ENCODE measurements at regions not wholly inside any gene's neighbourhood (a gene's known extent, or its start where the extent isn't known, plus 50 kb on each side); places are given as distances from the start of the nearest gene placed in this dataset.

DNA sequence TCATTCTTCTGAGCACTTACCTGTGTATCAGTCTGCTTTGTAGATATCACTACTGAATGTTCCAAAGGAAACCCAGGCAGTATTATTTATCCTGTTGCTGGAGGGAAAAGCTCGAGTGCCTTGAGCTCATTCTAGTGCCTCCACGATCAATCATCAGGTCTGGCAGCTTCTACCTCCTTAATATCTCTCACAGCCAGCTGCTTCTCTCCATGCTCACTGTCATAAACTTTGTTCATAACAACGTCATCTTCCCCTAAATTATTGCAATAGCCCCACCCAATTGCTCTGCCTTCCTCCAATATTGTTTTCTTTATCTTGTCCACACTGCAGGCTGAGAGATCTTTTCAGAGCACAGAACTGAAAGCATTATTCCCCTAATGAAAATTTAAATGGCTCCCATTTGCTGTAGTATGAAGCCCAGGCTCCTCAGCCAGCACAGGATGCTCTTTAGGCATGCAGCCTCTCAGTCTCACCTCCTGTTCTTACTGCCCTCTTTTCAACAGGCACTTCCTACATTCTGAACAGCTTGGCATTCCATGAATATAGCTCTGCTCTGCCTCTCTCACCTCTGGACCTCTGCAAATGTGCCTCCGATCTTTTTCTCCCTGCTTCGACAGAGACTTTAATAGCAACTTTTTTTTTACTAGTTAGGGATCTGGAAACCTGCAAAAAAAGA, 504.2 kb upstream of the IGFBP7 start:
- Histone ChIP-seq H3K79me2 (ENCODE audit: control insufficient read depth, insufficient read depth, low read length) (no peaks in the 10 kb centered on the region), H3K27ac (ENCODE audit: low read depth, low read length) (no peak overlapping the region)
- WGBS (ENCODE audit: extremely low coverage, insufficient coverage, low lambda C conversion rate), result no CpG with 5 or more reads among the region's 5 CpGs

DNA sequence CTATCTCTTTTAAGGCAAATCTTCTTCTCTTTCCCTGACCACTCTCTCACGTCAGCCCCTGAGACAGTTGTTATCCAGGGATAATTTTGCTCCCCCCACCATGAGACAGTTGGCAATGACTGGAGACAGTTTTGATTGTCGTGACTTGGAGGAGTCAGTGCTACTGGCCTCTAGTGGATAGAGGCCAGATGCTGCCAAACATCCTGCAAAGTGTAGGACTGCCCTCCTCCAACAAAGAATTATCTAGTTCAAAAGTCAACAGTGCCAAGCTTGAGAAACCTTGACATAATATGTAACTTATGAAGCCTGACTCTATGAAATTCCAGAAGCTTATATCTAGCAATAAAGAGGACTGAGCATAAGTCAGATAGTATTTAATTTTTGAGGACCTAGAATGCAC, 502.1 kb upstream of the IGFBP7 start:
- DNase-seq, result peak; percentile 29
- no peak overlapping the region for H3K27ac ChIP-seq (ENCODE audit: low read depth, low read length)
- no peak overlapping the region for H4K8ac ChIP-seq (ENCODE audit: low read depth, low read length)
- H3K79me2 ChIP-seq (ENCODE audit: control insufficient read depth, insufficient read depth, low read length), result no peaks in the 10 kb centered on the region
- H2BK15ac ChIP-seq (replicated peaks; ENCODE audit: low read depth), result no peak overlapping the region
- no CpG with 5 or more reads among the region's 2 CpGs for WGBS (ENCODE audit: extremely low coverage, insufficient coverage, low lambda C conversion rate)
- no peak overlapping the region for H3K56ac ChIP-seq (ENCODE audit: low read length)
- no peak overlapping the region for H3K4me2 ChIP-seq (ENCODE audit: low read length)
- H3K23ac ChIP-seq (ENCODE audit: low read length), result no peak overlapping the region
- no peak overlapping the region for H3K9ac ChIP-seq (ENCODE audit: low read length)
- H3K27me3 ChIP-seq (ENCODE audit: insufficient read depth, low read length, poor library complexity), result no peaks in the 10 kb centered on the region
- no peak overlapping the region for H2BK120ac ChIP-seq (ENCODE audit: low read depth, low read length)
- H2AK5ac ChIP-seq (ENCODE audit: low read length), result no peak overlapping the region
- no peak overlapping the region for H4K5ac ChIP-seq (ENCODE audit: low read length)
- no peak overlapping the region for H3K4ac ChIP-seq (ENCODE audit: low read depth, low read length)
- H2BK5ac ChIP-seq (ENCODE audit: low read length), result no peak overlapping the region
- H3K4me1 ChIP-seq (ENCODE audit: control insufficient read depth, low read depth, low read length), result no peaks in the 10 kb centered on the region
- no peak overlapping the region for H3K18ac ChIP-seq (ENCODE audit: low read length)
- no peak overlapping the region for H3K4me3 ChIP-seq (ENCODE audit: low read length)
- no peaks in the 10 kb centered on the region for H3K79me1 ChIP-seq (ENCODE audit: low read length)
- H3K36me3 ChIP-seq (ENCODE audit: control insufficient read depth, insufficient read depth, low read length), result no peaks in the 10 kb centered on the region

More for the DNA sequence above, 504.2 kb upstream of the IGFBP7 start:
- Histone ChIP-seq H4K5ac (ENCODE audit: low read length) (no peak overlapping the region), H3K4me2 (ENCODE audit: low read length) (no peak overlapping the region), H3K4me1 (ENCODE audit: control insufficient read depth, low read depth, low read length) (no peaks in the 10 kb centered on the region), H3K23ac (ENCODE audit: low read length) (no peak overlapping the region), H3K56ac (ENCODE audit: low read length) (no peak overlapping the region), H3K36me3 (ENCODE audit: control insufficient read depth, insufficient read depth, low read length) (no peaks in the 10 kb centered on the region), H3K79me1 (ENCODE audit: low read length) (no peaks in the 10 kb centered on the region), H2BK5ac (ENCODE audit: low read length) (no peak overlapping the region), H2AK5ac (ENCODE audit: low read length) (no peak overlapping the region), H2BK15ac (replicated peaks; ENCODE audit: low read depth) (no peak overlapping the region), H3K18ac (ENCODE audit: low read length) (no peak overlapping the region), H4K8ac (ENCODE audit: low read depth, low read length) (no peak overlapping the region), H3K4ac (ENCODE audit: low read depth, low read length) (no peak overlapping the region), H3K9ac (ENCODE audit: low read length) (no peak overlapping the region), H3K27me3 (ENCODE audit: insufficient read depth, low read length, poor library complexity) (no peaks in the 10 kb centered on the region), H3K4me3 (ENCODE audit: low read length) (no peak overlapping the region), H2BK120ac (ENCODE audit: low read depth, low read length) (no peak overlapping the region)
- peak; percentile 22 for DNase-seq

DNA sequence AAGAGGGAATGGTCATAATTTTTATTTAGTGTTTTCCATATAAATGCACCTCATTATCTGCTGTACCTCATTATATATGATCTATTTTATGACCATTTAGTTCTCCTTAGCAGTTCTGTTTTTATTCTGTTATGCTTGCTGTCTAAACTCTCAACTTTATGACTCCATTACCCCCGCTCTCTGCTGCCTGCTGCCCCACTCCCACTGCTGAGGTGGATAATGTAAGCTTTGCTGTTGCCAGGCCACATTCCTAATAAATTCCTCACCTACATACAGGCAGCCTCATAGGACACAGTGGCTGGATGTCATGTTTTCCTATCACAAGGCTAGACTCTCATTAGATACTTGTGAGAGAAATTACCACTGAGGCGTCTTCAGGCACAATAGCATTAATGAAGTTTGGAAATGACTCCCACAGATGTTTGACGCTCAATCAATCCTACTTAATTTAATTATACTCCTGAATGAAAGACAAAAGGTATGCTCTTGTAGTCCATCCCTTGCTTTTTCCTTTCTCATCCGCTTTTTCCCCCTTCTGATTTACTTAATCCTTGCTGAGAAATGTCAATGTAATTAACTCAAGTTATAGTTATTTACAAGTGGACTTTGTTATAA, 497.5 kb upstream of the IGFBP7 start:
- peak; percentile 93 for DNase-seq
- Histone ChIP-seq H4K8ac (ENCODE audit: low read depth, low read length) (no peak overlapping the region), H3K9ac (ENCODE audit: low read length) (no peak overlapping the region), H2BK5ac (ENCODE audit: low read length) (no peak overlapping the region), H3K79me1 (ENCODE audit: low read length) (no peaks in the 10 kb centered on the region), H2BK15ac (replicated peaks; ENCODE audit: low read depth) (no peak overlapping the region), H3K4me1 (ENCODE audit: control insufficient read depth, low read depth, low read length) (no peaks in the 10 kb centered on the region), H3K4me2 (ENCODE audit: low read length) (no peak overlapping the region), H3K4ac (ENCODE audit: low read depth, low read length) (no peak overlapping the region), H3K79me2 (ENCODE audit: control insufficient read depth, insufficient read depth, low read length) (no peaks in the 10 kb centered on the region), H2AK5ac (ENCODE audit: low read length) (no peak overlapping the region), H4K5ac (ENCODE audit: low read length) (no peak overlapping the region), H3K56ac (ENCODE audit: low read length) (no peak overlapping the region), H3K4me3 (ENCODE audit: low read length) (no peak overlapping the region), H3K27ac (ENCODE audit: low read depth, low read length) (no peak overlapping the region), H3K36me3 (ENCODE audit: control insufficient read depth, insufficient read depth, low read length) (no peaks in the 10 kb centered on the region), H3K18ac (ENCODE audit: low read length) (no peak overlapping the region), H3K27me3 (ENCODE audit: insufficient read depth, low read length, poor library complexity) (no peaks in the 10 kb centered on the region), H2BK120ac (ENCODE audit: low read depth, low read length) (no peak overlapping the region), H3K23ac (ENCODE audit: low read length) (no peak overlapping the region)
- WGBS (ENCODE audit: extremely low coverage, insufficient coverage, low lambda C conversion rate), result no CpG with 5 or more reads among the region's 4 CpGs

DNA sequence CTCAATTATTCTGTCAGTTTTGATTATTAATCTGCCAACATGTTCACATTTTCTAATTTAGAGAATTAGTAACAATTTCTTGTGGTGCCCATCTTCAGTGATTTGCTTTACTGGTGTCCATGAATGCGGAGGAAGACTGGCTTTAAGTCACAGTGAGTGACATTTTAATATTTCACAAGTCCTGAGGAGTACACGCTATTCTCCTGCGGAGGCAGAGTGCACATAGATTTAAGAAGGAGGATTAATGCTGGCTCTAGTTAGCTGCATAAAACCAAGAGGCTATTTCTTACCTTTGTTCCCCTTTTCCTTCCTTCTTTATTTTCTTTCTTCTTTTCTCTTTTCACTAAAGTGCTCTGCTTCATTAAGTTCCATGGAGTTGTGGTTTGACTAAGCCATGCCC, 495.2 kb upstream of the IGFBP7 start:
- Histone ChIP-seq H4K8ac (ENCODE audit: low read depth, low read length) (no peak overlapping the region), H3K36me3 (ENCODE audit: control insufficient read depth, insufficient read depth, low read length) (no peaks in the 10 kb centered on the region), H3K4me2 (ENCODE audit: low read length) (no peak overlapping the region), H2BK120ac (ENCODE audit: low read depth, low read length) (no peak overlapping the region), H2AK5ac (ENCODE audit: low read length) (no peak overlapping the region), H2BK5ac (ENCODE audit: low read length) (no peak overlapping the region), H3K23ac (ENCODE audit: low read length) (no peak overlapping the region), H4K5ac (ENCODE audit: low read length) (no peak overlapping the region), H3K4me1 (ENCODE audit: control insufficient read depth, low read depth, low read length) (no peaks in the 10 kb centered on the region), H3K27ac (ENCODE audit: low read depth, low read length) (no peak overlapping the region), H3K79me2 (ENCODE audit: control insufficient read depth, insufficient read depth, low read length) (no peaks in the 10 kb centered on the region), H3K4me3 (ENCODE audit: low read length) (no peak overlapping the region), H3K56ac (ENCODE audit: low read length) (no peak overlapping the region), H3K18ac (ENCODE audit: low read length) (no peak overlapping the region), H2BK15ac (replicated peaks; ENCODE audit: low read depth) (no peak overlapping the region), H3K4ac (ENCODE audit: low read depth, low read length) (no peak overlapping the region), H3K27me3 (ENCODE audit: insufficient read depth, low read length, poor library complexity) (no peaks in the 10 kb centered on the region), H3K9ac (ENCODE audit: low read length) (no peak overlapping the region), H3K79me1 (ENCODE audit: low read length) (no peaks in the 10 kb centered on the region)
- WGBS (ENCODE audit: extremely low coverage, insufficient coverage, low lambda C conversion rate), result no CpG with 5 or more reads among the region's 3 CpGs
- DNase-seq, result no peak

DNA sequence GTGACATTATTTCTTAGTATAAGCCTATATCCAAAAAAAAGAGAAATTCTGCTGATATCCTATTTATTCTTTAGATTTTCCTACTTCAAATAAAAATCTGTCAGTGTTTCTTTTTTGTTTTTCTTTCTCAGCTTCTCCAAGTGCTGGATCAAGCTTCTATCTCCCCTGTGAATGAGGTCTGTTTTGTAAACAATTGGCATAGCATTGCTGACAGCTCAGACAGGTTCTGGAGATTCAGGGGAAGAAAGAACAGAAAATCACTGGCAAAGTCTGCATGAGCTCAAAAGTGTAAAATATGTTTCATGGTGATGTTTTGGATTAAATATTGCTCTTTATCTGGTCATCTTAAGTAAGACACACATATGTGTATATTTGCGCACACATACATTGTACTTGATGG, 492.0 kb upstream of the IGFBP7 start:
- WGBS (ENCODE audit: extremely low coverage, insufficient coverage, low lambda C conversion rate), result no CpG with 5 or more reads among the region's 1 CpG
- no peak overlapping the region for H2BK120ac ChIP-seq (ENCODE audit: low read depth, low read length)
- H3K23ac ChIP-seq (ENCODE audit: low read length), result no peak overlapping the region
- H3K9ac ChIP-seq (ENCODE audit: low read length), result no peak overlapping the region
- no peaks in the 10 kb centered on the region for H3K79me1 ChIP-seq (ENCODE audit: low read length)
- no peak overlapping the region for H3K4me2 ChIP-seq (ENCODE audit: low read length)
- H3K79me2 ChIP-seq (ENCODE audit: control insufficient read depth, insufficient read depth, low read length), result no peaks in the 10 kb centered on the region
- H2AK5ac ChIP-seq (ENCODE audit: low read length), result no peak overlapping the region
- H4K8ac ChIP-seq (ENCODE audit: low read depth, low read length), result no peak overlapping the region
- no peak overlapping the region for H2BK15ac ChIP-seq (replicated peaks; ENCODE audit: low read depth)
- H4K5ac ChIP-seq (ENCODE audit: low read length), result no peak overlapping the region
- no peak overlapping the region for H3K4ac ChIP-seq (ENCODE audit: low read depth, low read length)
- no peak overlapping the region for H2BK5ac ChIP-seq (ENCODE audit: low read length)
- H3K27ac ChIP-seq (ENCODE audit: low read depth, low read length), result no peak overlapping the region
- no peak overlapping the region for H3K18ac ChIP-seq (ENCODE audit: low read length)
- no peaks in the 10 kb centered on the region for H3K4me1 ChIP-seq (ENCODE audit: control insufficient read depth, low read depth, low read length)
- no peaks in the 10 kb centered on the region for H3K27me3 ChIP-seq (ENCODE audit: insufficient read depth, low read length, poor library complexity)
- no peak overlapping the region for H3K56ac ChIP-seq (ENCODE audit: low read length)
- no peak for DNase-seq
- H3K36me3 ChIP-seq (ENCODE audit: control insufficient read depth, insufficient read depth, low read length), result no peaks in the 10 kb centered on the region
- no peak overlapping the region for H3K4me3 ChIP-seq (ENCODE audit: low read length)

DNA sequence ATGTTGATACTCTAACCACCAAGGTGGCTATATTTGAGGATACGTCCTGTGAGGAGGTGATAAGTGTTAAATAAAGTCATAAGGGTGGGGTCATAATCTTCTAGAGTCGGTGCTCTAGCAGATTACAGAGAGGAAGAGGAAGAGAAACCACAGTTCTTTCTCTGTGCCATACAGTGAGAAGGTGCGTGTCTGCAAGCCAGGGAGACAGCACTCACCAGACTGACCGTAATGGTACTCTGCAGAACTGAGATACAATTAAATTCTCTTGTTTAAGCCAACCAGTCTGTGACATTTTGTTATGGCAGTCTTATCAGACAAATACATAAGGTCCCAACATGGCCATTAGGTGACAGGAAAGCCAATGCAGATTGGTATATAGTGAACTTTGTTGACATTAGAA, 480.9 kb upstream of the IGFBP7 start:
- no peak overlapping the region for H3K9ac ChIP-seq (ENCODE audit: low read length)
- no peaks in the 10 kb centered on the region for H3K79me1 ChIP-seq (ENCODE audit: low read length)
- no peak overlapping the region for H4K8ac ChIP-seq (ENCODE audit: low read depth, low read length)
- no peak overlapping the region for H3K23ac ChIP-seq (ENCODE audit: low read length)
- no peak overlapping the region for H3K4me3 ChIP-seq (ENCODE audit: low read length)
- no peak overlapping the region for H2BK120ac ChIP-seq (ENCODE audit: low read depth, low read length)
- H3K27me3 ChIP-seq (ENCODE audit: insufficient read depth, low read length, poor library complexity), result no peaks in the 10 kb centered on the region
- H3K36me3 ChIP-seq (ENCODE audit: control insufficient read depth, insufficient read depth, low read length), result no peaks in the 10 kb centered on the region
- H2AK5ac ChIP-seq (ENCODE audit: low read length), result no peak overlapping the region
- no CpG with 5 or more reads among the region's 4 CpGs for WGBS (ENCODE audit: extremely low coverage, insufficient coverage, low lambda C conversion rate)
- H3K4me2 ChIP-seq (ENCODE audit: low read length), result no peak overlapping the region
- H2BK5ac ChIP-seq (ENCODE audit: low read length), result no peak overlapping the region
- no peak overlapping the region for H3K27ac ChIP-seq (ENCODE audit: low read depth, low read length)
- H3K4me1 ChIP-seq (ENCODE audit: control insufficient read depth, low read depth, low read length), result no peaks in the 10 kb centered on the region
- H3K79me2 ChIP-seq (ENCODE audit: control insufficient read depth, insufficient read depth, low read length), result no peaks in the 10 kb centered on the region
- H3K56ac ChIP-seq (ENCODE audit: low read length), result no peak overlapping the region
- H4K5ac ChIP-seq (ENCODE audit: low read length), result no peak overlapping the region
- DNase-seq, result no peak
- no peak overlapping the region for H3K4ac ChIP-seq (ENCODE audit: low read depth, low read length)
- no peak overlapping the region for H3K18ac ChIP-seq (ENCODE audit: low read length)
- no peak overlapping the region for H2BK15ac ChIP-seq (replicated peaks; ENCODE audit: low read depth)

All from mesendoderm (in vitro differentiated cells).